ENCODE measurements at regions not wholly inside any gene's neighbourhood (a gene's known extent, or its start where the extent isn't known, plus 50 kb on each side); places are given as distances from the start of the nearest gene placed in this dataset.

GRCh38 chr15:38029736-38030135 lies 95.3 kb downstream of the TMCO5A start:
- H3K4me3 ChIP-seq = no peak overlapping the region
- TF ChIP-seq CTCF (IDR thresholded peaks at IDR 0.05) = no peak
- no peaks in the 10 kb centered on the region for H3K9me3 ChIP-seq
- H3K4me1 ChIP-seq = no peaks in the 10 kb centered on the region
- intact Hi-C loops (cut with DNase I) = no loop called here
- no peak overlapping the region for H3K27ac ChIP-seq
- H3K36me3 ChIP-seq = no peaks in the 10 kb centered on the region
- no peak for DNase-seq (ENCODE audit: low spot score in 2 of 2)
- no peaks in the 10 kb centered on the region for H3K27me3 ChIP-seq

DNA sequence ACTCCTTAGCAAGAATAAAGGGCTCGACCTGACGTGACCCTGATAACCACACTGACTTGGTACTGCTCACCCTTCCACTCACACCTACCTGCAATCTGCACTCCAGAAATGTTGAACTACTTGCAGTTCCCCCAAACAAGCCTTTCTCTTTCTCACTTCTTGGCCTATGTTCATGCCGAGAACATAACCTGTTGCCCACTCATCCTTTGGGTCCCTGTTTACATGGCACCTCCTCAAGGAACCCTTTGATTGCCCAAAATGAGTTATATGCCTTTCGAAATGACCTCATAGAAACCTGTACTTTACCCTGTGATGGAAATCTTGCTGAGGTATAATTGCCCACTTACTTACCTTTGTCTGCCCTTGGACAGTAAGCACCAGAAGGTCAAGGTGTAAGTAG lies 96.2 kb downstream of the TMCO5A start:
- DNase-seq (ENCODE audit: low spot score in 2 of 2) = no peak
- intact Hi-C loops (cut with DNase I) = no loop called here
- no peaks in the 10 kb centered on the region for H3K4me1 ChIP-seq
- no peaks in the 10 kb centered on the region for H3K9me3 ChIP-seq
- no peak overlapping the region for H3K4me3 ChIP-seq
- no peak for TF ChIP-seq CTCF (IDR thresholded peaks at IDR 0.05)
- no peak overlapping the region for H3K27ac ChIP-seq
- H3K36me3 ChIP-seq = no peaks in the 10 kb centered on the region
- no peaks in the 10 kb centered on the region for H3K27me3 ChIP-seq

GRCh38 chr15:38035701-38036100 lies 101.3 kb downstream of the TMCO5A start:
- Histone ChIP-seq H3K4me3 (no peak overlapping the region), H3K9me3 (no peaks in the 10 kb centered on the region), H3K27ac (no peak overlapping the region), H3K27me3 (no peaks in the 10 kb centered on the region), H3K36me3 (no peaks in the 10 kb centered on the region), H3K4me1 (no peaks in the 10 kb centered on the region)
- intact Hi-C loops (cut with DNase I) = no loop called here
- no peak for TF ChIP-seq CTCF (IDR thresholded peaks at IDR 0.05)
- no peak for DNase-seq (ENCODE audit: low spot score in 2 of 2)

GRCh38 chr15:38036790-38037338 lies 102.4 kb downstream of the TMCO5A start:
- H3K36me3 ChIP-seq = no peaks in the 10 kb centered on the region
- no peak overlapping the region for H3K27ac ChIP-seq
- H3K4me1 ChIP-seq = no peaks in the 10 kb centered on the region
- TF ChIP-seq CTCF (IDR thresholded peaks at IDR 0.05) = no peak
- H3K27me3 ChIP-seq = no peaks in the 10 kb centered on the region
- intact Hi-C loops (cut with DNase I) = no loop called here
- no peak overlapping the region for H3K4me3 ChIP-seq
- DNase-seq (ENCODE audit: low spot score in 2 of 2) = no peak
- H3K9me3 ChIP-seq = no peaks in the 10 kb centered on the region

GRCh38 chr15:38038659-38039442 lies 104.4 kb downstream of the TMCO5A start:
- intact Hi-C loops (cut with DNase I) = no loop called here
- no peak for TF ChIP-seq CTCF (IDR thresholded peaks at IDR 0.05)
- no peaks in the 10 kb centered on the region for H3K4me1 ChIP-seq
- H3K27ac ChIP-seq = no peak overlapping the region
- DNase-seq (ENCODE audit: low spot score in 2 of 2) = no peak
- H3K4me3 ChIP-seq = no peak overlapping the region
- no peaks in the 10 kb centered on the region for H3K27me3 ChIP-seq
- no peaks in the 10 kb centered on the region for H3K9me3 ChIP-seq
- no peaks in the 10 kb centered on the region for H3K36me3 ChIP-seq
